ENCODE measurements at regions not wholly inside any gene's neighbourhood (a gene's known extent, or its start where the extent isn't known, plus 50 kb on each side); places are given as distances from the start of the nearest gene placed in this dataset.

GRCh38 chr7:130829415-130829814, 95.4 kb upstream of the KLF14 start:
- no peak for TF ChIP-seq CTCF (IDR thresholded peaks at IDR 0.05 in 2 of 3, conservative IDR thresholded peaks at IDR 0.05 in 1 of 3; ENCODE audit: borderline replicate concordance in 1 of 3, insufficient read depth in 1 of 3, low read depth in 2 of 3, low read length in 2 of 3)
- TF ChIP-seq ZBTB33 (IDR thresholded peaks at IDR 0.05; ENCODE audit: extremely low read depth, insufficient replicate concordance, low read length): no peak
- no peak for TF ChIP-seq MAX (IDR thresholded peaks at IDR 0.05)
- no peak for TF ChIP-seq POLR2A (IDR thresholded peaks at IDR 0.05; ENCODE audit: borderline replicate concordance, extremely low read depth, insufficient read depth, insufficient read length)
- no peak for TF ChIP-seq YY1 (IDR thresholded peaks at IDR 0.05; ENCODE audit: extremely low read depth, insufficient replicate concordance, low read depth, low read length)
- TF ChIP-seq CEBPB (IDR thresholded peaks at IDR 0.05; ENCODE audit: low read depth): no peak
- TF ChIP-seq POLR2AphosphoS5 (IDR thresholded peaks at IDR 0.05; ENCODE audit: low read depth, low read length): no peak
